Keratinocyte (primary cell): ENCODE measurements at regions not wholly inside any gene's neighbourhood (a gene's known extent, or its start where the extent isn't known, plus 50 kb on each side); places are given as distances from the start of the nearest gene placed in this dataset.
A peak's percentile ranks its signal among the peaks of the same experiment; 100 is the strongest.

Source experiments
- DNase-seq: peaks from one replicate; pipeline ENCODE4 v3.0.0-alpha.2; 2011; ENCODE audit warnings: low read depth, missing footprints, low spot score
- FAIRE-seq: peaks from 2 replicates; lab custom pipeline; 2011; peaks lifted over from hg19 to GRCh38; lab: Jason Lieb, UNC
- H2AFZ ChIP-seq: 2 replicates; pipeline ENCODE4 v1.6.0; 2012; ENCODE audit warnings: low read length, control low read depth, inconsistent platforms; ENCODE audit not compliant: control insufficient read depth
- H3K27ac ChIP-seq: 2 replicates; pipeline ENCODE4 v1.5.1; 2011; ENCODE audit warnings: low read length; ENCODE audit not compliant: control insufficient read depth, insufficient read depth
- H3K27me3 ChIP-seq: 3 replicates; pipeline ENCODE4 v1.6.0; 2011; ENCODE audit warnings: low read length; ENCODE audit not compliant: control insufficient read depth, insufficient read depth; ENCODE audit errors: extremely low read depth
- H3K36me3 ChIP-seq, 2 experiments: 2 replicates in 1 of 2; 3 replicates in 1 of 2; pipeline ENCODE4 v1.5.1; 2011; ENCODE audit warnings: low read length in 2 of 2, mild to moderate bottlenecking in 1 of 2; ENCODE audit not compliant: control insufficient read depth in 2 of 2, insufficient read depth in 2 of 2; ENCODE audit errors: extremely low read depth in 1 of 2
- H3K4me1 ChIP-seq: 3 replicates; pipeline ENCODE4 v1.5.1; 2011; ENCODE audit warnings: low read length; ENCODE audit not compliant: control insufficient read depth, insufficient read depth; ENCODE audit errors: extremely low read depth
- H3K4me2 ChIP-seq: 3 replicates; pipeline ENCODE4 v1.6.0; 2011; ENCODE audit warnings: low read depth, low read length; ENCODE audit not compliant: control insufficient read depth, insufficient read depth; ENCODE audit errors: extremely low read depth
- H3K4me3 ChIP-seq, 3 experiments: fragments of 200-600 bp in 1 of 3; sonication (generic) in 1 of 3; 2 replicates in 2 of 3; 3 replicates in 1 of 3; pipeline ENCODE4 v1.5.1; 2011 to 2016; ENCODE audit warnings: low read length in 3 of 3, mild to moderate bottlenecking in 3 of 3, control low read depth in 2 of 3, inconsistent platforms in 1 of 3, low read depth in 1 of 3, mixed read lengths in 1 of 3, mixed run types in 1 of 3, moderate library complexity in 1 of 3; ENCODE audit not compliant: control insufficient read depth in 2 of 3, insufficient read depth in 2 of 3; ENCODE audit errors: extremely low read depth in 1 of 3
- H3K79me2 ChIP-seq: 2 replicates; pipeline ENCODE4 v1.6.0; 2012; ENCODE audit warnings: low read length; ENCODE audit not compliant: control insufficient read depth, insufficient read depth
- H3K9ac ChIP-seq: 3 replicates; pipeline ENCODE4 v1.6.0; 2011; ENCODE audit warnings: low read length; ENCODE audit not compliant: control insufficient read depth, insufficient read depth; ENCODE audit errors: extremely low read depth
- H3K9me1 ChIP-seq: 3 replicates; pipeline ENCODE4 v1.6.0; 2011; ENCODE audit warnings: low read length; ENCODE audit not compliant: control insufficient read depth, insufficient read depth; ENCODE audit errors: extremely low read depth
- H3K9me3 ChIP-seq: 2 replicates; pipeline ENCODE4 v1.5.1; 2012; ENCODE audit warnings: low read depth, low read length; ENCODE audit not compliant: control insufficient read depth
- H4K20me1 ChIP-seq: 3 replicates; pipeline ENCODE4 v1.6.0; 2011; ENCODE audit warnings: low read length; ENCODE audit not compliant: control insufficient read depth, insufficient read depth; ENCODE audit errors: extremely low read depth
- EZH2 ChIP-seq: IDR thresholded peaks from one replicate; pipeline ENCODE4 v1.6.1; 2012; ENCODE audit warnings: inconsistent platforms, mild to moderate bottlenecking, low read length, moderate library complexity
- dilution Hi-C: fragments of 300-500 bp; cut with MboI; formaldehyde crosslinking; loops from one replicate; pipeline ENCODE4 v1.7.0; 2020; ENCODE audit warnings: low sequenced_read_pairs; ENCODE audit not compliant: extremely low pct_ligation_motif_present
- small RNA-seq, 3 experiments: library from RNA; depleted of rRNA; stranded (forward); fragments of <200 nt; gene quantifications; one replicate each; pipeline ENCODE3, GENCODE V24; 2012; ENCODE audit warnings: low read depth in 3 of 3, low replicate concordance in 1 of 3; ENCODE audit not compliant: insufficient read length in 3 of 3
- TF ChIP-seq, protein P1 (sequence below), 3 experiments: IDR thresholded peaks in 1 of 3; conservative IDR thresholded peaks in 1 of 3; optimal IDR thresholded peaks in 1 of 3; 2 replicates in 2 of 3; 3 replicates in 1 of 3; pipeline versions ENCODE3 to v1.5.1; 2011; ENCODE audit warnings: low read length in 3 of 3, mild to moderate bottlenecking in 3 of 3, moderate library complexity in 2 of 3, control low read depth in 1 of 3, inconsistent platforms in 1 of 3; ENCODE audit not compliant: insufficient read depth in 2 of 3; ENCODE audit errors: extremely low read depth in 1 of 3

DNA sequence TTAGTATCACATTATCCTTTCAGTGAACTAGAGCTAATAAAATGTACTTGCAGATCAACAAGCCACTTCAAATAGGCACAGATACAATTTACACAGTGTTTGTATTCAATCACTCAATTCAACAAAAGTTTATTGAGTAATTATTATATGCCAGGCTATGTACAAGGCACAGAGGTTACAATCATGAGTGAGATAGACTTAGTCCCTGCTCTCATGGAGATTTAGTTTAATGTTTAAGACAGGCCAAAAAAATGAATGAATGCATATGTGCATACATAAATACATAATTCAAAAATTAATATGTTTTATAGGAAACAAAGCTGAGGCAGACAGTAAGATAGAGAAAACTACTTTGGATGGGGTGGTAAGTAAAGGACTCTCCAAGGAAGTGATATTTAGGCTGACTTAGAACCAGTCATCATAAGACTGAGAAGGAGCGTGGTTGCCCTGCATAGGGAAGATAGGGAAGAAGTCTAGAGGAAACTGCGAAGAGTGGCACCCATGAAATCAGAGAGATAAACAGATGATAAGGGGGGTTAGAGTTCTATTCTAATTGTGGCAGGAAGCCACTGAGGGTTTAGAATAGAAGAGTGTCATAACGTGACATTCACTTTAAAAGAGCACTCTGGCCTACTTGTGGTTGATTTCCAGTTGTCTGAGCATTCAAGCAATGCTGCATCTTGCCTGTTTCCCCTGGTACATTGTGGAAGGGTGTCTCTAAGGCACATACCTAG lies 49.7 kb upstream of the GRAMD2B start:
- peak; percentile 49 for FAIRE-seq
- no peak overlapping the region for H3K4me2 ChIP-seq

More for the DNA sequence above, 49.7 kb upstream of the GRAMD2B start:
- no peaks in the 10 kb centered on the region for H3K9me1 ChIP-seq
- no peak overlapping the region for H3K9ac ChIP-seq
- H4K20me1 ChIP-seq = no peaks in the 10 kb centered on the region
- dilution Hi-C loops = no loop called here
- TF ChIP-seq, protein P1, sequence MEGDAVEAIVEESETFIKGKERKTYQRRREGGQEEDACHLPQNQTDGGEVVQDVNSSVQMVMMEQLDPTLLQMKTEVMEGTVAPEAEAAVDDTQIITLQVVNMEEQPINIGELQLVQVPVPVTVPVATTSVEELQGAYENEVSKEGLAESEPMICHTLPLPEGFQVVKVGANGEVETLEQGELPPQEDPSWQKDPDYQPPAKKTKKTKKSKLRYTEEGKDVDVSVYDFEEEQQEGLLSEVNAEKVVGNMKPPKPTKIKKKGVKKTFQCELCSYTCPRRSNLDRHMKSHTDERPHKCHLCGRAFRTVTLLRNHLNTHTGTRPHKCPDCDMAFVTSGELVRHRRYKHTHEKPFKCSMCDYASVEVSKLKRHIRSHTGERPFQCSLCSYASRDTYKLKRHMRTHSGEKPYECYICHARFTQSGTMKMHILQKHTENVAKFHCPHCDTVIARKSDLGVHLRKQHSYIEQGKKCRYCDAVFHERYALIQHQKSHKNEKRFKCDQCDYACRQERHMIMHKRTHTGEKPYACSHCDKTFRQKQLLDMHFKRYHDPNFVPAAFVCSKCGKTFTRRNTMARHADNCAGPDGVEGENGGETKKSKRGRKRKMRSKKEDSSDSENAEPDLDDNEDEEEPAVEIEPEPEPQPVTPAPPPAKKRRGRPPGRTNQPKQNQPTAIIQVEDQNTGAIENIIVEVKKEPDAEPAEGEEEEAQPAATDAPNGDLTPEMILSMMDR (optimal IDR thresholded peaks at IDR 0.05 in 1 of 3, IDR thresholded peaks at IDR 0.05 in 1 of 3, conservative IDR thresholded peaks at IDR 0.05 in 1 of 3; ENCODE audit: extremely low read depth in 1 of 3, insufficient read depth in 2 of 3, low read length in 3 of 3) = no peak
- TF ChIP-seq EZH2 = no peak
- no peak overlapping the region for H3K27ac ChIP-seq
- H3K4me3 ChIP-seq = no peak overlapping the region
- H3K79me2 ChIP-seq = no peaks in the 10 kb centered on the region
- H3K4me1 ChIP-seq = peaks cover 20% of the 10 kb centered on the region
- no peaks in the 10 kb centered on the region for H3K36me3 ChIP-seq
- H3K27me3 ChIP-seq = no peaks in the 10 kb centered on the region
- H2AFZ ChIP-seq = no peak overlapping the region
- DNase-seq = no peak
- H3K9me3 ChIP-seq = no peaks in the 10 kb centered on the region

Small RNAs in the stretch of these regions (small RNA-seq; reads per million reads assigned to genes)
- 0 reads per million in 3 experiments for gene HMGB1P22
- gene RN7SKP117 = 0 reads per million in 3 experiments
